ENCODE measurements at regions not wholly inside any gene's neighbourhood (a gene's known extent, or its start where the extent isn't known, plus 50 kb on each side); places are given as distances from the start of the nearest gene placed in this dataset.

DNA sequence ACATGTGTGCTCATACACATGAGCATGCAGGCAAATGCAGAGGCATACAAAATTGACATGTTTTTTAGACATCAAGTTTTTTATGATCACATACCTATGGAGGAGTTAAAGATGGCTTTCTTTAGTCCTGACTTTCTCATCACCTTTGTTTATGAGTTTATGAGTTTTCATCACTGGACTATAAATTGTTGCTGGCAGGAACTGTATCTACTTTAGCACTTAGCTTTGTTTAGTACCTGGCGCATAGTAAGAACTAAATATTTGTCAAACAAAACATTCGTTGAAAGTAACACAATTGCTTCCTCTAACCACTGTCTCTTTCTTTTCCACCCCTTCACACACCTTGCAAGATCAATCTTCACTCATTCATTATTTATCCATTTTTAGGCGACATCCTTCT lies 182.6 kb downstream of the SUCNR1 start:
- no peak for DNase-seq

- no peak for DNase-seq
Observed at GRCh38 chr3:152056481-152056880, 183.0 kb downstream of the SUCNR1 start.

GRCh38 chr3:152056987-152057386 lies 183.5 kb downstream of the SUCNR1 start:
- DNase-seq = no peak

DNA sequence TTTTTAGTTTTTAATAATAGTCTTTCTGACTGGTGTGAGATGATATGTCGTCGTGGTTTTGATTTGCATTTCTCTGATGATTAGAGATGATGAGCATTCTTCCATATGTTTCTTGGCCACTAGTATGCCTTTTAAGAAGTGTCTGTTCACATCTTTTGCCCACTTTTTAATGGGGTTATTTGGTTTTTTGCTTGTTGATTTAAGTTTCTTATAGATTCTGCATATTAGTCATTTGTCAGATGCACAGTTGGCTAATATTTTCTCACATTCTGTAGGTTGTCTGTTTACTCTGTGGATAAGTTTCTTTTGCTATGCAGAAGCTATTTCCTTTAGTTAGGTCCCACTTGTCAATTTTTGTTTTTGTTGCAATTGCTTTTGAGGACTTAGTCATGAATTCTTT lies 185.4 kb downstream of the SUCNR1 start:
- DNase-seq = no peak

DNA sequence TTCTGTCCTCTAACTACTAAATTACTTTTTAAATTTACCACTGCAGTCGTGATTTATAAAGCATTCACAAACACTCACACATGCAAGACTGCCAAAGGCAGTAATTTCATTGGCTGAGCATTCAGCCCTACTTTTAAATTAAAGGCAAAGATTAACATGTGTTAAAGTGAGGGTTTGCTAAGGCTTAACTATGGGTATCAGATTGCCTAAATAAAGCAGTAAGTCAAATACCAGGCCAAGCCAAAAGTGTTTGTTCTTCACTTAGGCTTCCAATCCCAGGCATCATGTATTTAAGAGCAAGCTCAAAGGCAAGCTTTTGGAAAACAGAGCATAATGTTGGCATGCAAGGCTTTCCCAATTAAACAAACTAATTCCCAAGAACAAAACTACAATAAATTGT lies 187.3 kb downstream of the SUCNR1 start:
- DNase-seq = no peak

GRCh38 chr3:152061296-152061695 lies 187.9 kb downstream of the SUCNR1 start:
- no peak for DNase-seq

DNA sequence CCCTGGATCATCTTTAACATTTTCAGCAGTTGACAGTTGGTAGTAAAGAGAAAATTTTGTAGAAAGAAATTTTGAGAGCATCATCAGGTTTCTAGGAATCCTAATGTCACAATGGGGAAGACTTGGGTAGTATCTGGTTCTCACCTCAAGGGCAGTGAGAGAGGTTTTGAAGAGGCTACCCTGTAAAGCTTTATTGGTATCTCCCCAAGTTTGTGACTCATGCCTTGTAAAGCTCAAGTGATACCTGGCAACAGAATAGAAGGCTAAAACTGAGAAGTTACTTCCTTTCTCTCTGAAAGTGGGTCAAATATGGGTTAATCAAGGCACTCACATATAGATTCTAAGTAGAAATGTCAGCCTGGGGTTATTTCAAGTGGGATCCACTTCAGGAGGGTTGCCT lies 196.4 kb downstream of the SUCNR1 start:
- DNase-seq = no peak

GRCh38 chr3:152071315-152071714 lies 197.4 kb upstream of the MBNL1 start:
- DNase-seq = no peak

GRCh38 chr3:152071924-152072323 lies 196.8 kb upstream of the MBNL1 start:
- DNase-seq = peak; percentile 52

DNA sequence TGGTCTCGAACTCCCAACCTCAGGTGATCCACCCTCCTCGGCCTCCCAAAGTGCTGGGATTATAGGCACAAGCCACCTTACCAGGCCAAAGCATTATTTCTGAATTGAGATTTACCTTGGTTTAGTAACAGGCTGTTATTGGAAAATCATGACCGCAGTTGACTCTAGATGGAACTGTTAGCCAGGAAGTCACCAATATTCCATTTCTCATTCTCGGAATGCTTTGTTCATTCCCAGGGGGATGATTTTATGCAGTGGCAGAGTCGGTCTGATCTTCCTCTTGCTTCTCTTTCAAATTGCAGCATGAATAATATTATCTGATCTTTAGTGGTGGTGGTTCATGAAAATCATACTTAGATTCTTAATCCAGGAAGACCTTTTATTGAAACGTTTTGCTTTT lies 195.5 kb upstream of the MBNL1 start:
- DNase-seq = no peak

DNA sequence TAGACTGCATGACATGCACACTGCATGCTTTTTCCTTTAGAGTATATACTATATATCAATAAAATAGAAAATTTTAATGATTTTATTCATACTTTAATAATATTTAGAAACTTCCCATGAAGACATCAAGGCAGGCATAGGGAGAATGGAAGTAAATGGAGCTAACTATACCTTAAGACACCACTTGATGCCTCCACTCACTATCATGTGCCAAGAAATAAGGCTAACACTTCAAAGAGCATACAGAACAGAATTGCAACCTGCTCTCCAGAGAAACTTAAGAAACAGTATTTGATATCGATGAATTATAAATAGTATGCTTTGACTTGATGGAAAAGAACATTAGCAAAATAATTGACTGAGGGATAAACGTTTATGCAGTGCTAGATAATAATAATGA lies 192.6 kb upstream of the MBNL1 start:
- DNase-seq = no peak

GRCh38 chr3:152079980-152080379 lies 188.7 kb upstream of the MBNL1 start:
- no peak for DNase-seq

DNA sequence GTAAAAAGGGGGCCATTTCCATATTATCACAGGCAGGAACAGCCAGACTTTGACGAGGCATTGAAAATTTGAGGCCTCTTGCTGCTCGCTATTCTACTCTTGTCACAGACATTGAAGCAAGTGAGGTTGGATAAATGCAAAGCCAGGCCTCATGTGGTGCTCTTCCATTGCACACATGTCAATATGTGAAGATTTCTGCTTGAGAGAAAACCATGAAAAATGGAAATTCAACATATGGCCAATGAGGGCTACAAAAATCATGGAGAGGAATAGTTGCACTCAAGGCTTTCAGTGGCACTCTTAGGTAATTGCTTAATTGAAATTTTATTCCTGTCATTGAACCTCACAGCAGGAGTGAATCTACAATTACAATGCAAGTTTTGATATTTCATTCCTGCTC lies 185.6 kb upstream of the MBNL1 start:
- DNase-seq = no peak

DNA sequence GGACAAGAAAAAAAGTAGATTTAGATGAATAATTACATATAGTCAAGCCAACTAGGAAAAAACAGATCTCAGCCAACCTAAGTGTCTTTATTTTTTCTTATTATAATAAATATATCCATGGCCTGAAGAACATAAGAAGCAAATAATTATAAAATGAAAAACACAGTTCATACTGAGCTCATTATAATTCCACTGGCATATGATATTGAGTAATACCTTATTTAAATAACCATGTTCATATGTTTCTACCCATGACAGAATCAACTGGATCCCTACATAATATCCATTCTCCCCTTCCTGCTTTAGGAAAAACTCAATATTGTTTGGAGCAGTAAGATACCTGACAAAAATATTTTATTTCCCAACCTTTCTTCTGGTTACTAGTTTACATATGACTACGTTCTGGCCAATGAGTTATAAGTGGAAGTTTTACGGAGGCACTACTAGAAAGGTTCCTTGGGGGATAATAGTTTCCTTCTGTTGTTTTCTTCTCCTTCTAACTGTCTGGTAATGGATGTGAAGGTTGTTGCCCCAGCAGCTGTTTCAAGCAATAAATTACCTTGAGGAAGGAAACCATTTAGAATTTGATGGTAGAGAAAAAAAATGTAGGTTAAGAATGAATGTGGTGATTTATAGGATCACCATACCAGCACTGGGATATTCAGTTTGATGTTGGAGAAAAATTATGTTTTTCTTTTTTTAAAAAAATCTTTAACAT lies 184.1 kb upstream of the MBNL1 start:
- DNase-seq = no peak

DNA sequence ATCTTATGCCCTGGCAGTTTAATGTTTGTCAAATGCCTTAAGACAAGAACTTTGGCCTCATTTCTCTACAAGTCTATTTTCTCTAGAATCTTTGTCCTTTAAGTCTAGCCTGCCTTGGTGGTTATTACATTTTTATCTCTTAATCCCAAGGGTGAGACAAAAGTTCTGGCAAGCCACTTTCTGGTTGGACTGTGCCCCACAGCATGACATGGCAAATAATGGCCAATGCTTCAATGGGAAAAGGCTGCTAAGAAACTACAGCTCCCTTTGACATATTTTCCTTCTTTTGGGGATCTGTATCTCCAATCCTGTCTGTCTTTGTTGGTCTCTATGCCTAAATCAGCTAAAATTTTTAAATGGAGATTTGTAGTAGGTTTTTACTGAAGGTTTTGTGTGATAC lies 181.6 kb upstream of the MBNL1 start:
- DNase-seq = no peak

- DNase-seq = no peak
Observed at GRCh38 chr3:152089528-152089927, 179.2 kb upstream of the MBNL1 start.

- no peak for DNase-seq
Observed at GRCh38 chr3:152091725-152092124, 177.0 kb upstream of the MBNL1 start.

- no peak for DNase-seq
Observed at GRCh38 chr3:152093901-152094300, 174.8 kb upstream of the MBNL1 start.

DNA sequence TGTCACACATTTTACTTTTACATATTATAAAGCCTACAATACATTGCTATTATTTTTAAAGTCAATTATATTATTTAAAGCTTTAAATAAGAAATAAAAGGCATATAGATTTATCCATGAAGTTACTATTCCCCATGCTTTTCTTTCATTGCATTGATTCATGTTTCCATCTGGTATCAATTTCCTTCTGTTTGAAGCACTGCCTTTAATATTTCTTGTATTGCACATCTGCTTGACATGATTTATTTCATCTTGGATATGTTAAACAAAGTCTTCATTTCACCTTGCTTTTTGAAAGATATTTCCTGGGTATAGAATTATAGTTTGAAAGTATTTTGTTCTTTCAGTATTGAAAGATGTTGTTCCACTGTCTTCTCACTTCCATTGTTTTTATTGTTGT lies 174.3 kb upstream of the MBNL1 start:
- no peak for DNase-seq

DNA sequence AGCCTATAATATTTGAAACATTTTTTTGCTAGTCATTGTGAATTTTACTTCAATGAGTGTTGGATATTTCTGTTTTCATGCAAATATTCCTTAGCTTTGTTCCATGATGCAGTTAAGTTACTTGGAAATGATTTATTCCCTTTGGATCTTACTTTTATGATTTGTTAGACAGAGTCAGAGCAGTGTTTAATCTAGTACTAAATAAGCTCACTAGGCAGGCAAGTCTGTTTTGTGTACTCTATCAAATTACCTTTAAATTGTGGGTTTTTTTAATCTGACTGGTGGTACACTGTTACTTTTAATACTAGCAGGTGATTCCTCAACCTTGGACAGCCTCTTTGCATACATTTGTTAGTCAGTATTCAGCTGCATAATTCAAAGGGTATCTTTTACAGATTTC lies 173.3 kb upstream of the MBNL1 start:
- DNase-seq = no peak

DNA sequence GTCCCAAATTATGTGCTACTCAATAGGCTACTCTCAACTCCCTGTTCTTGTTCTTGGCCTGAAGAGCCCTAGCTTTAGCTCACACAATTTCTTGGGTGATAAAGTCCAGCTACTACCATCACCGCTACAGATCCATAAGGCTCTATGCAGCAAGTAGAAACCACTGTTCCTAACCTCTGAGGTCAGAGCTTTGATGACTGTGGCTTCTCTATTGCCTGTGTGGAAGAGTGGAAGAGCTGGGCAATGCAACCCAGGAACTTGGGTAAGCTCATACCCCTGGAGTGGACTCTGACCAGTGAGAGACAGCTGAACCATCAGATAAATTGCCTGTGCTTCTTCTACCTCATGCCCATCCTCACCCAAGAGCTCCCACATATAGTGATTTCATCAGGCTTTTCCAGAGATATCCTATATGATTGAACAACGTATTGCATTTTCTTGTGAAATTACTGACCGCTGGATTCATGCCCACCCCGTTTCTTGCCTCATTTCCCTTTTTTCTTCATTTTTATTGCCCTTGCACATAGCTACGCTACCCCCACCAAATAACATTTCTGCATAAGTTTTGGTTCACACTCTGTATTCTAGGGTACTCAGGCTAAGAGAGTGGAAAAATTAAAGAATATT lies 172.3 kb upstream of the MBNL1 start:
- no peak for DNase-seq

DNA sequence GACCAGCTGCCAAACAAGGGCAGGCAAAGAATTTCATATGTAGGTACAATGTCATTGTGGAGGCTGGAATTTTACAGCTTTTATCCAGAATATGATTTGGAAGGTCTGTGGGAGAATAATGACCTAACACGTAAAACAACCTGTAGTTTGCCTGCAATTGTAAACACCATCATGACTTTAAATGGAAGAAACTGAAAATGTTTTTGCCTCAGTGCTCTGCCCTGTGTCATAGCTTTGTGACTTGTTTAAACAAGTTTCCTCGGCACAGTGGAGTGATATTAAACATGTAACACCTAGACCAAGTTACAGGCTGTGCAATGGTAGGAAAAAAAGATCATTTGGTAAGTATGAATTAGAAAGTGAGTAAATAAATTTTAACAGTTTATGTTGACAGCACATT lies 171.6 kb upstream of the MBNL1 start:
- no peak for DNase-seq

GRCh38 chr3:152097770-152098169 lies 171.0 kb upstream of the MBNL1 start:
- DNase-seq = no peak

- DNase-seq = peak; percentile 32
Observed at GRCh38 chr3:152100491-152101132, 168.1 kb upstream of the MBNL1 start.

- no peak for DNase-seq
Observed at GRCh38 chr3:152102410-152102809, 166.3 kb upstream of the MBNL1 start.

Measured in CD4-positive, alpha-beta T cell treated with Interleukin-10 for 1 hour (primary cell).